Esophagus muscularis mucosa (tissue), 4 donors: ENCODE measurements at regions not wholly inside any gene's neighbourhood (a gene's known extent, or its start where the extent isn't known, plus 50 kb on each side); places are given as distances from the start of the nearest gene placed in this dataset.

Source experiments
- DNase-seq: peaks from one replicate; pipeline ENCODE4 v3.0.0-alpha.2; 2017; ENCODE audit errors: extremely low spot score
- H3K27ac ChIP-seq, 4 donors: fragments of 200-600 bp; sonication (generic); replicated peaks in 1 of 4; 1 replicate in 3 of 4; 2 replicates in 1 of 4; pipeline ENCODE4 v1.5.1; 2016 to 2019; ENCODE audit warnings: mild to moderate bottlenecking in 1 of 4
- H3K27me3 ChIP-seq, 4 donors: fragments of 200-600 bp; sonication (generic); one replicate each; pipeline versions ENCODE4 v1.5.1 to v1.6.0; 2016 to 2019
- H3K36me3 ChIP-seq, 4 donors: fragments of 200-600 bp; sonication (generic); one replicate each; pipeline ENCODE4 v1.5.1; 2016 to 2019
- H3K4me1 ChIP-seq, 4 donors: fragments of 200-600 bp; sonication (generic); one replicate each; pipeline ENCODE4 v1.5.1; 2016 to 2019
- H3K4me3 ChIP-seq, 4 donors: fragments of 200-600 bp; sonication (generic); 1 replicate in 2 of 4; 2 replicates in 2 of 4; pipeline ENCODE4 v1.5.1; 2016 to 2019; ENCODE audit warnings: mild to moderate bottlenecking in 4 of 4, moderate library complexity in 1 of 4
- H3K9me3 ChIP-seq, 4 donors: fragments of 200-600 bp; sonication (generic); 1 replicate in 3 of 4; 2 replicates in 1 of 4; pipeline ENCODE4 v1.5.1; 2016 to 2019
- CTCF ChIP-seq, 3 experiments: fragments of 200-600 bp in 2 of 3; fragments of 450-650 bp in 1 of 3; sonication (generic) in 2 of 3; IDR thresholded peaks; one replicate each; pipeline ENCODE4 v1.5.1; 2017 to 2019; ENCODE audit warnings: antibody characterized with exemption in 3 of 3, mild to moderate bottlenecking in 2 of 3, moderate library complexity in 1 of 3
- EP300 ChIP-seq: sonication (generic); formaldehyde crosslinking; IDR thresholded peaks from one replicate; pipeline ENCODE4 v1.6.1; 2017; ENCODE audit warnings: antibody characterized with exemption
- POLR2A ChIP-seq: fragments of 450-650 bp; IDR thresholded peaks from one replicate; pipeline ENCODE4 v1.6.1; 2017; ENCODE audit warnings: antibody characterized with exemption, moderate library complexity, mild to moderate bottlenecking, low read depth
- POLR2AphosphoS5 ChIP-seq, 2 donors: sonication (generic); formaldehyde crosslinking; IDR thresholded peaks; one replicate each; pipeline ENCODE4 v1.6.1; 2017; ENCODE audit warnings: antibody characterized with exemption in 2 of 2
- WGBS: methylation state at CpG from one replicate; pipeline ENCODE4 v1.1.5; 2018; 5-methylcytosine and 5-hydroxymethylcytosine counted together
- intact Hi-C: fragments of 100-400 bp; cut with DNase I; formaldehyde crosslinking; loops from one replicate; pipeline ENCODE4 v1.15.1; 2023

GRCh38 chr4:63678358-63678931 lies 730.8 kb downstream of the TECRL start:
- Histone ChIP-seq H3K27me3 (no peaks in the 10 kb centered on the region), H3K4me3 (no peak overlapping the region), H3K4me1 (no peaks in the 10 kb centered on the region), H3K27ac (no peak overlapping the region), H3K36me3 (no peaks in the 10 kb centered on the region), H3K9me3 (no peaks in the 10 kb centered on the region)
- DNase-seq = no peak
- WGBS = 72% methylated on average over 3 of the region's 3 CpGs
- no peak for TF ChIP-seq CTCF (IDR thresholded peaks at IDR 0.05)
- TF ChIP-seq POLR2A = no peak
- no peak for TF ChIP-seq POLR2AphosphoS5 (IDR thresholded peaks at IDR 0.05)
- TF ChIP-seq EP300 = no peak
- intact Hi-C loops = no loop called here

GRCh38 chr4:63670735-63671134 lies 738.5 kb downstream of the TECRL start:
- Histone ChIP-seq H3K27ac (no peak overlapping the region), H3K36me3 (no peaks in the 10 kb centered on the region), H3K27me3 (no peaks in the 10 kb centered on the region), H3K4me3 (no peak overlapping the region), H3K4me1 (no peaks in the 10 kb centered on the region), H3K9me3 (peaks cover 0 to 11% (median 0%) of the 10 kb centered on the region in 4 donors)
- intact Hi-C loops = no loop called here
- WGBS = 66% methylated on average over 1 of the region's 1 CpG
- no peak for DNase-seq
- no peak for TF ChIP-seq CTCF (IDR thresholded peaks at IDR 0.05)
- TF ChIP-seq EP300 = no peak
- TF ChIP-seq POLR2AphosphoS5 (IDR thresholded peaks at IDR 0.05) = no peak
- TF ChIP-seq POLR2A = no peak

- Histone ChIP-seq H3K27ac (no peak overlapping the region), H3K4me3 (no peak overlapping the region), H3K4me1 (no peaks in the 10 kb centered on the region), H3K9me3 (peaks cover 0 to 7% (median 0%) of the 10 kb centered on the region in 4 donors), H3K36me3 (no peaks in the 10 kb centered on the region), H3K27me3 (no peaks in the 10 kb centered on the region)
- TF ChIP-seq POLR2A (no peak), CTCF (IDR thresholded peaks at IDR 0.05) (no peak), EP300 (no peak), POLR2AphosphoS5 (IDR thresholded peaks at IDR 0.05) (no peak)
- WGBS = 89% methylated on average over 2 of the region's 2 CpGs
- DNase-seq = no peak
- intact Hi-C loops = no loop called here
Measured at GRCh38 chr4:63663870-63664269, 745.4 kb downstream of the TECRL start.

GRCh38 chr4:63644396-63644795 lies 764.9 kb downstream of the TECRL start:
- 29% methylated on average over 3 of the region's 3 CpGs for WGBS
- DNase-seq = no peak
- intact Hi-C loops = no loop called here

More at GRCh38 chr4:63644396-63644795, 764.9 kb downstream of the TECRL start:
- Histone ChIP-seq H3K36me3 (no peaks in the 10 kb centered on the region), H3K27me3 (no peaks in the 10 kb centered on the region), H3K4me3 (no peak overlapping the region), H3K4me1 (no peaks in the 10 kb centered on the region), H3K9me3 (no peaks in the 10 kb centered on the region), H3K27ac (no peak overlapping the region)
- no peak for TF ChIP-seq POLR2AphosphoS5 (IDR thresholded peaks at IDR 0.05)
- no peak for TF ChIP-seq EP300
- no peak for TF ChIP-seq POLR2A
- no peak for TF ChIP-seq CTCF (IDR thresholded peaks at IDR 0.05)
